Midbrain (tissue), 1 donor: ENCODE measurements at regions not wholly inside any gene's neighbourhood (a gene's known extent, or its start where the extent isn't known, plus 50 kb on each side); places are given as distances from the start of the nearest gene placed in this dataset.

Source experiments
- DNase-seq: peaks from one replicate; lab custom pipeline; 2025; lab: John Stamatoyannopoulos, UW

GRCh38 chrX:45743906-45744625 is 543.4 kb upstream of the DIPK2B start:
- DNase-seq = no peak

- DNase-seq = no peak
Observed at GRCh38 chrX:45743081-45743533, 542.4 kb upstream of the DIPK2B start.

- no peak for DNase-seq
Observed at GRCh38 chrX:45740291-45740690, 539.6 kb upstream of the DIPK2B start.

GRCh38 chrX:45735571-45735970 is 534.9 kb upstream of the DIPK2B start:
- no peak for DNase-seq

GRCh38 chrX:45731448-45731847 is 530.8 kb upstream of the DIPK2B start:
- no peak for DNase-seq

GRCh38 chrX:45727761-45728160 is 527.1 kb upstream of the DIPK2B start:
- no peak for DNase-seq

GRCh38 chrX:45722471-45722870 is 521.8 kb upstream of the DIPK2B start:
- no peak for DNase-seq

- no peak for DNase-seq
Observed at GRCh38 chrX:45719751-45720501, 519.2 kb upstream of the DIPK2B start.

- DNase-seq = no peak
Observed at GRCh38 chrX:45718676-45719075, 518.0 kb upstream of the DIPK2B start.

- no peak for DNase-seq
Observed at GRCh38 chrX:45716750-45717149, 516.1 kb upstream of the DIPK2B start.

- DNase-seq = no peak
Observed at GRCh38 chrX:45715748-45716147, 515.1 kb upstream of the DIPK2B start.

GRCh38 chrX:45714866-45715265 is 514.2 kb upstream of the DIPK2B start:
- no peak for DNase-seq

GRCh38 chrX:45712067-45712466 is 511.4 kb upstream of the DIPK2B start:
- no peak for DNase-seq

GRCh38 chrX:45711231-45711630 is 510.6 kb upstream of the DIPK2B start:
- no peak for DNase-seq

GRCh38 chrX:45710081-45710801 is 509.6 kb upstream of the DIPK2B start:
- no peak for DNase-seq

- DNase-seq = no peak
Observed at GRCh38 chrX:45709381-45709780, 508.7 kb upstream of the DIPK2B start.

- no peak for DNase-seq
Observed at GRCh38 chrX:45699158-45699557, 498.5 kb upstream of the DIPK2B start.

GRCh38 chrX:45697591-45697990 is 496.9 kb upstream of the DIPK2B start:
- no peak for DNase-seq

GRCh38 chrX:45696736-45697135 is 496.1 kb upstream of the DIPK2B start:
- DNase-seq = no peak

- DNase-seq = no peak
Observed at GRCh38 chrX:45689971-45690370, 489.3 kb upstream of the DIPK2B start.

- no peak for DNase-seq
Observed at GRCh38 chrX:45683914-45684313, 483.2 kb upstream of the DIPK2B start.

- DNase-seq = no peak
Observed at GRCh38 chrX:45681891-45682290, 481.2 kb upstream of the DIPK2B start.
